ENCODE measurements at regions not wholly inside any gene's neighbourhood (a gene's known extent, or its start where the extent isn't known, plus 50 kb on each side); places are given as distances from the start of the nearest gene placed in this dataset.

DNA sequence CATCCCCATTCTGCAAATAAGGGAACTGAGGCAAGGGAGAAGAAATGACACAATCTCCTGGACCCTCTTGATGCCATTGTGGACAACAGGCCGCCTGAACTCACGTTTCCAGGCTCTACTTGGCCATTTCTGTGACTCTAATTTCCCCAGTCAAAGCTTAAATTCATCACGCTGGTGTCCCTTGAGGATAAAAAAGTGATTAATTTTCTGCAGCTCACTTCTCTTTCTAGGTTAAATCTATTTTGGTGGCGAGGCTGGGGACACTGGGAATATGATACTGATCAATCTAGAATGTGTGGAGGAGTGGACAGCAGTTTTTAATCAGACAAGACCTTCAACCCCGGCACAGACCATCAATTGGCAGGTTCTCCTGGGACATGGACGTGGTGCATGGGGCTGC, 168.2 kb upstream of the SULF2 start:
- ChIA-PET CTCF (no interaction called here), POLR2A (no interaction called here)
- DNase-seq (ENCODE audit: low read depth, low spot score): no peak
- H3K4me3 ChIP-seq (ENCODE audit: low read depth, low read length): no peak overlapping the region
- TF ChIP-seq, protein P1, sequence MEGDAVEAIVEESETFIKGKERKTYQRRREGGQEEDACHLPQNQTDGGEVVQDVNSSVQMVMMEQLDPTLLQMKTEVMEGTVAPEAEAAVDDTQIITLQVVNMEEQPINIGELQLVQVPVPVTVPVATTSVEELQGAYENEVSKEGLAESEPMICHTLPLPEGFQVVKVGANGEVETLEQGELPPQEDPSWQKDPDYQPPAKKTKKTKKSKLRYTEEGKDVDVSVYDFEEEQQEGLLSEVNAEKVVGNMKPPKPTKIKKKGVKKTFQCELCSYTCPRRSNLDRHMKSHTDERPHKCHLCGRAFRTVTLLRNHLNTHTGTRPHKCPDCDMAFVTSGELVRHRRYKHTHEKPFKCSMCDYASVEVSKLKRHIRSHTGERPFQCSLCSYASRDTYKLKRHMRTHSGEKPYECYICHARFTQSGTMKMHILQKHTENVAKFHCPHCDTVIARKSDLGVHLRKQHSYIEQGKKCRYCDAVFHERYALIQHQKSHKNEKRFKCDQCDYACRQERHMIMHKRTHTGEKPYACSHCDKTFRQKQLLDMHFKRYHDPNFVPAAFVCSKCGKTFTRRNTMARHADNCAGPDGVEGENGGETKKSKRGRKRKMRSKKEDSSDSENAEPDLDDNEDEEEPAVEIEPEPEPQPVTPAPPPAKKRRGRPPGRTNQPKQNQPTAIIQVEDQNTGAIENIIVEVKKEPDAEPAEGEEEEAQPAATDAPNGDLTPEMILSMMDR (IDR thresholded peaks at IDR 0.05; ENCODE audit: insufficient read depth, low read length, missing control alignments): no peak

DNA sequence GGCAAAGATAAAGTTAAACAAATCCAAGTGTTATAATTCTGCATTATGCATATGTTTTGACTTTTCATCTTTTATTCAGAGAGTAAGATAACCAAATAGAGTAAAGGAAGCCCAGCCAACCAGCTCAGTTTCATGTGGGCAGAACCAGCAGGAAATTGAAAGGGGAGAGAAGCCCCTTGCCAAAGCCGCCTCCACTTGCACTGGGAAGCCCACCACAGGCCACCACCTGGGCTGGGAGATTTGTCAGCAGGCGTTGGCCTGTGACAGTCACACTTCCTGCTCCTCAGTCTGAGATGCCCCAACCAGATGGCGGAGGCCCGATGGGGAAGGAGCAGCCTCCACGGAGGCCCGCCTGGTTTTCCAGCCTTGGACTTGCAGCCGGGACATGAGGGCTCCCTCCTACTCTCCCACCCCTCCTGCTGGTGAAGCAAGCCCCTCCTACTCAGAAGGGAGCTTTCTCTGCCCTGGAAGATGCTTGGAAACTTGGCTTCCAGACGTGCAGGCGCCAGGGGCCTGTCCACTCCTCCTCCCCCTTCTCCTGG, 166.8 kb upstream of the SULF2 start:
- TF ChIP-seq, protein P1 (IDR thresholded peaks at IDR 0.05; ENCODE audit: insufficient read depth, low read length, missing control alignments): no peak
- CTCF ChIA-PET: no interaction called here
- H3K4me3 ChIP-seq (ENCODE audit: low read depth, low read length): no peak overlapping the region
- DNase-seq (ENCODE audit: low read depth, low spot score): no peak
- POLR2A ChIA-PET: no interaction called here

DNA sequence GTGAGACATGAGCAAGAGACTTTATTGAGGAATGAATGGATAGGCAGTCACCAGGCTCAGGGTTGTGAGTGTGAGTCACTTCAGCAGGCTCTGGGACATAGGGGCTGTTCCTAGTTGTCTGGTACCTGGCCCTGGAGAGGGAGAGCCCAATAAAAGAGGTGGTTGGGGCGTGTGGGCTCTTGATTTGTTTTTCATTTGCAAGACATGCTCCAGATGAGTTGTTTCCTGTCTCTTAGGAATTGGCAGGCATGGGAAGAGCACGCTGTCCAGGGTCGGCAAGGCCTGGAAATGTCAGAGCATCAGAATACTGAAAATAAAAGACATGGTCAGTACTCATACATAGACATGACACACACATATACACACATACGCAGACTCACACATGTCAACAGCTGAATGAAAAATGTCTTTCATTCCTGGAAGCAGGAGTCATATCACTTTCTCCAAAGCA, 166.3 kb upstream of the SULF2 start:
- DNase-seq (ENCODE audit: low read depth, low spot score): no peak
- ChIA-PET CTCF (no interaction called here), POLR2A (no interaction called here)
- no peak overlapping the region for H3K4me3 ChIP-seq (ENCODE audit: low read depth, low read length)
- TF ChIP-seq, protein P1 (IDR thresholded peaks at IDR 0.05; ENCODE audit: insufficient read depth, low read length, missing control alignments): no peak

DNA sequence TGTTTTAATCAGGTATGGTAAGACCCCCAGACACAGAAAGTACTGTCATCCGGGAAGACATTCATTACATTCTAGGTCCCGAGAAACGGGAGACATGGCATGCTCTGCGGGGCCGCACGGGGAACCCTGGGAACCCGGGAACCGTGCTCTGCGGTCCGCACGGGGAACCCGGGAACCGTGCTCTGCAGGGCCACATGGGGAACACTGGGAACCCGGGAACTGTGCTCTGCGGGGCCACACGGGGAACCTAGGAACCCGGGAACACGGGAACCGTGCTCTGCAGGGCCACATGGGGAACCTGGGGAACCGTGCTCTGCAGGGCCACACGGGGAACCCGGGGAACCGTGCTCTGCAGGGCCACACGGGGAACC, 165.6 kb upstream of the SULF2 start:
- no peak for DNase-seq (ENCODE audit: low read depth, low spot score)
- POLR2A ChIA-PET: no interaction called here
- CTCF ChIA-PET: no interaction called here

DNA sequence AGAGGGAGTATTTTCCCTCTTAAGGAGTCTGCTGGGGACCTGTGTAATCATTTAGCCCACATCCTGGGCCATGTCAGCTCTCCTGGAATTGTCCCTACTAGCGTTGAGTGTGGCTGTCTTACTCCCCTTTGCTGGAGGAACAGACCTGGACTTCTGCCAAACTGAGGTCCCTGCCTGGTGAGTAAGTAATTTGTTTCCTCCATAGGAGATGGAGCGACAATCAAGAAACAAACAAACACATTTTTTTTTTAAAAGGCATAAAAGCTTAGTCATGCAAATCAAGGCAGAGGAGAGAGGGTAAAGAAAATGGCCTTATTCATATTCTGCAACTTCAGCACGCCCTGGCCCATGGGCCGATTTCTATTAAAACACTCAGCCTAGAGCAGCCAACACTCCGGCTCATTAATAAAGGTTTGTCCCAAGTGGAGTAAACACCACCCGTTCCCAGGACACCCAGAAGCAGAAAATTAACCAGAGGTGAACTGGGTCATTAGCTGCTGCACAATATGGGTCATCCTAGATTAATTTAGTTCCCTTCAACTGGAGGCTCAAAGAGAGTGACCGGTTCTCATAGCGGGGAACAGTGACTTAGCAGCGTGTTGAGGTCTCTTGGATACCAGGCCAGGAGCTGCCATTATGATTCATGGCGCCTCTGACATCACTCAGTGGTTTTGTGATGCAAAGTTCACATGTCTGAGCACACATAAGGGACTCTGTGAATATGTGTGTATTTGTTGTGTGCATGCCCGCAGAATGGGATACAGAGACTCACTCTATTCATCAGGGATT, 165.0 kb upstream of the SULF2 start:
- POLR2A ChIA-PET: no interaction called here
- TF ChIP-seq, protein P1 (IDR thresholded peaks at IDR 0.05; ENCODE audit: insufficient read depth, low read length, missing control alignments): no peak
- no peak for DNase-seq (ENCODE audit: low read depth, low spot score)
- CTCF ChIA-PET: no interaction called here
- no peak overlapping the region for H3K4me3 ChIP-seq (ENCODE audit: low read depth, low read length)

More for the DNA sequence above, 165.6 kb upstream of the SULF2 start:
- H3K4me3 ChIP-seq (ENCODE audit: low read depth, low read length): no peak overlapping the region
- TF ChIP-seq, protein P1 (IDR thresholded peaks at IDR 0.05; ENCODE audit: insufficient read depth, low read length, missing control alignments): no peak

DNA sequence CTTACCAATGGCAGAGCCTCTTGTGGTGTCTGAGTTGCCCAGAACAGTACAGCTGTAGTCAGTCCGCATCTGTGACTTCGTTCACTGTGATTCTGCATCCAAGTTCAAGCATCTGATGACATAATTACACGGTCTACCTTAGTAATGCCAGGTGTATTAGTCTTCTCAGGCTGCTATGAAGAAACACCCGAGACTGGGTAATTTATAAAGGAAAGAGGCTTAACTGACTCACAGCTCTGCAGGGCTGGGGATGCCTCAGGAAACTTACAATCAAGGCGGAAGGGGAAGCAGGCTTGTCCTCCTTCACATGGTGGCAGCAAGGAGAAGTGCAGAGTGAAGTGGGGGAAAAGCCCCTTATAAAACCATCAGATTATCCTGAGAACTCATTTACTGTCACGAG, 163.9 kb upstream of the SULF2 start:
- ChIA-PET POLR2A (no interaction called here), CTCF (no interaction called here)
- no peak for DNase-seq (ENCODE audit: low read depth, low spot score)
- TF ChIP-seq, protein P1 (IDR thresholded peaks at IDR 0.05; ENCODE audit: insufficient read depth, low read length, missing control alignments): no peak
- H3K4me3 ChIP-seq (ENCODE audit: low read depth, low read length): no peak overlapping the region

All from AG04449 (cell line).